ENCODE measurements at regions not wholly inside any gene's neighbourhood (a gene's known extent, or its start where the extent isn't known, plus 50 kb on each side); places are given as distances from the start of the nearest gene placed in this dataset.

- TF ChIP-seq CTCF (IDR thresholded peaks at IDR 0.05) (no peak), POLR2A (IDR thresholded peaks at IDR 0.05) (no peak), POLR2AphosphoS5 (IDR thresholded peaks at IDR 0.05) (no peak)
These were observed 53.9 kb upstream of the OBI1 start for GRCh38 chr13:78712831-78713230.

Measured in prostate gland (tissue), 2 donors.